ENCODE measurements at regions not wholly inside any gene's neighbourhood (a gene's known extent, or its start where the extent isn't known, plus 50 kb on each side); places are given as distances from the start of the nearest gene placed in this dataset.
"Not testable (repeated sequence)": the region's sequence is repeated elsewhere in the genome, so short reads cannot be mapped to it uniquely, and the experiment has no call there.

DNA sequence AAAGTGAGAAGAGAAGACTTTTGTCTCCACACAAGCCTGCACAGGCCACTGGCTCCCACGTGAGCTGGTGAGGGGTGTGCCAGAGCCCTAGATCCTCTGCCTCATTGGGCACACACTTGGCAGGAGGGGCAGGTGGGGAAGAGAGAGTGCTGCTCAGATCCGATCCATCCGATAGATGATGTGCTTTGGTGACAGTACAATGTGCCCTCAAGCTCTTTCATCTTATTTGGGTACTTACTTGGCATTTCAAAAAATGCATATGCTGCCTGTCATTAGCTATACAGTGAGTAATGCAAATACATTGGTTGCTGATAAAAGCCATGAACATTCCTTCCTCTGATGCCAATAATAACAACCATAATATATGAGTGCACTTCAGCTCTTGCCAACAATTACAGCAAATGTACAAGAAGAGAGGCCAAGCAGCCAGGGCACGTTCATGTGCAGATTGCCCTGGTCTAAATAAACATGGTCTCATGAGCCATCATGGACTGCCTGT is 255.3 kb downstream of the VAPA start:
- Histone ChIP-seq H3K9me3 (ENCODE audit: low read depth) (no peaks in the 10 kb centered on the region), H4K20me1 (ENCODE audit: insufficient read depth, poor library complexity, severe bottlenecking) (no peaks in the 10 kb centered on the region), H3K27ac (no peak overlapping the region), H3K27me3 (no peaks in the 10 kb centered on the region), H3K4me1 (ENCODE audit: insufficient read depth) (peaks cover 16% of the 10 kb centered on the region), H3K4me3 (no peak overlapping the region), H3K79me2 (no peaks in the 10 kb centered on the region), H3K9me2 (replicated peaks; ENCODE audit: insufficient read depth) (no peaks in the 10 kb centered on the region), H2AFZ (no peak overlapping the region), H3K36me3 (replicated peaks; ENCODE audit: insufficient read depth, low read depth) (no peaks in the 10 kb centered on the region), H3K4me2 (no peak overlapping the region)
- no peak for TF ChIP-seq EZH2phosphoT487 (IDR thresholded peaks at IDR 0.05; ENCODE audit: low read depth, severe bottlenecking, unreplicated experiment)
- no peak for TF ChIP-seq EZH2 (IDR thresholded peaks at IDR 0.05; ENCODE audit: borderline replicate concordance)
- TF ChIP-seq, protein P1, sequence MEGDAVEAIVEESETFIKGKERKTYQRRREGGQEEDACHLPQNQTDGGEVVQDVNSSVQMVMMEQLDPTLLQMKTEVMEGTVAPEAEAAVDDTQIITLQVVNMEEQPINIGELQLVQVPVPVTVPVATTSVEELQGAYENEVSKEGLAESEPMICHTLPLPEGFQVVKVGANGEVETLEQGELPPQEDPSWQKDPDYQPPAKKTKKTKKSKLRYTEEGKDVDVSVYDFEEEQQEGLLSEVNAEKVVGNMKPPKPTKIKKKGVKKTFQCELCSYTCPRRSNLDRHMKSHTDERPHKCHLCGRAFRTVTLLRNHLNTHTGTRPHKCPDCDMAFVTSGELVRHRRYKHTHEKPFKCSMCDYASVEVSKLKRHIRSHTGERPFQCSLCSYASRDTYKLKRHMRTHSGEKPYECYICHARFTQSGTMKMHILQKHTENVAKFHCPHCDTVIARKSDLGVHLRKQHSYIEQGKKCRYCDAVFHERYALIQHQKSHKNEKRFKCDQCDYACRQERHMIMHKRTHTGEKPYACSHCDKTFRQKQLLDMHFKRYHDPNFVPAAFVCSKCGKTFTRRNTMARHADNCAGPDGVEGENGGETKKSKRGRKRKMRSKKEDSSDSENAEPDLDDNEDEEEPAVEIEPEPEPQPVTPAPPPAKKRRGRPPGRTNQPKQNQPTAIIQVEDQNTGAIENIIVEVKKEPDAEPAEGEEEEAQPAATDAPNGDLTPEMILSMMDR (IDR thresholded peaks at IDR 0.05; ENCODE audit: poor library complexity) = no peak
- 62% methylated on average over 4 of the region's 4 CpGs for WGBS (ENCODE audit: low lambda C conversion rate, missing lambda C conversion rate)
- no peak for DNase-seq (ENCODE audit: low spot score)

DNA sequence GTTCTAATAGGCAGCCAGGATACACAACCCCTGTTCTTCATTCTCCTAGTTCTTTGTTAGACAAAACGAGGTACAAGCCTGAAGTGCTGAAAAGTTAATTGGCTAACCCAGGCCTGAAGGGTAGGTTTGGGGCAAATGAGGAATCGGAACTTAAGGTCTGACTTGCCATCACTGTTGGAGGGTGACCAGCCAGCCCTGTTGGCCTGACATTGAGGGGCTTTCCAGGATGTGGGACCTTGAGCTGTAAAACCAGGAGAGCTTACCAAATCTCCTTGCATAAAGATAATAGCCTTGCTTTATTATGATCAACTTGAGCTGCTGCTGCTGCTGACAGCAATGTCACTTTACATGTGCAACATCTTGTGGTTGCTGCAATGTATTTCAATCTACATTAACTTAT is 256.0 kb downstream of the VAPA start:
- DNase-seq (ENCODE audit: low spot score) = no peak
- H3K9me3 ChIP-seq (ENCODE audit: low read depth) = no peaks in the 10 kb centered on the region
- TF ChIP-seq, protein P1 (IDR thresholded peaks at IDR 0.05; ENCODE audit: poor library complexity) = no peak
- TF ChIP-seq EZH2phosphoT487 (IDR thresholded peaks at IDR 0.05; ENCODE audit: low read depth, severe bottlenecking, unreplicated experiment) (no peak), EZH2 (IDR thresholded peaks at IDR 0.05; ENCODE audit: borderline replicate concordance) (no peak)
- no peaks in the 10 kb centered on the region for H3K79me2 ChIP-seq
- no peaks in the 10 kb centered on the region for H3K27me3 ChIP-seq
- 77% methylated on average over 2 of the region's 2 CpGs for WGBS (ENCODE audit: low lambda C conversion rate, missing lambda C conversion rate)
- H3K4me1 ChIP-seq (ENCODE audit: insufficient read depth) = peaks cover 16% of the 10 kb centered on the region
- H3K4me3 ChIP-seq = no peak overlapping the region
- H3K4me2 ChIP-seq = no peak overlapping the region
- H2AFZ ChIP-seq = no peak overlapping the region
- no peaks in the 10 kb centered on the region for H3K36me3 ChIP-seq (replicated peaks; ENCODE audit: insufficient read depth, low read depth)
- no peaks in the 10 kb centered on the region for H4K20me1 ChIP-seq (ENCODE audit: insufficient read depth, poor library complexity, severe bottlenecking)
- H3K9me2 ChIP-seq (replicated peaks; ENCODE audit: insufficient read depth) = no peaks in the 10 kb centered on the region
- no peak overlapping the region for H3K27ac ChIP-seq

DNA sequence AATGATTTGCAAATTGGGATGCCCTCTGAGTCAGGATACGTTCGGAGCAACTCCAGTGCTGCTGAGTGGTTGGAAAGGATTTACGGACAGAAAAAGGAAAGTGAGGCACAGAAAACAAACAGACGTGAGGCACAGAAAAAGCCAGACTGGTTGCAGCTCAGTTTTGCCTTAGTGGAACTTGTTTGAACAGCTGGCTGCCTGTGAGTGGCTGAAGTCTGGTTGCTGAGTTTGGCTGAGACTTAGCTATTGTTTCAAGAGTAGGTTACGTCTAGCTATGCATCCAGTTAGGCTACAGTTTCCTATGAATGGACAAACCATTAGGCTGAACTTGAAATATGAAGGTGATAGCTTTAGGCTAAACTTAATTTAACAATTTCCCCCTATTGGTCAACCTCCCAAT is 256.6 kb downstream of the VAPA start:
- 75% methylated on average over 5 of the region's 5 CpGs for WGBS (ENCODE audit: low lambda C conversion rate, missing lambda C conversion rate)
- Histone ChIP-seq H2AFZ (no peak overlapping the region), H3K4me2 (no peak overlapping the region)

DNA sequence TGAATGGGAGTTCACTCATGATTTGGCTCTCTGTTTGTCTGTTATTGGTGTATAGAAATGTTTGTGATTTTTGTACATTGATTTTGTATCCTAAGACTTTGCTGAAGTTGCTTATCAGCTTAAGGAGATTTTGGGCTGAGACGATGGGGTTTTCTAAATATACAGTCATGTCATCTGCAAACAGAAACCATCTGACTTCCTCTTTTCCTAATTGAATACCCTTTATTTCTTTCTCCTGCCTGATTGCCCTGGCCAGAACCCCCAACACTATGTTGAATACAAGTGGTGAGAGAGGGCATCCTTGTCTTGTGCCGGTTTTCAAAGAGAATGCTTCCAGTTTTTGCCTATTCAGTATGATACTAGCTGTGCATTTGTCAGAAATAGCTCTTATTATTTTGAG is 261.5 kb downstream of the VAPA start:
- not testable (repeated sequence) for H3K4me1 ChIP-seq (ENCODE audit: insufficient read depth); H3K9me3 ChIP-seq (ENCODE audit: low read depth); H2AFZ ChIP-seq; H3K4me2 ChIP-seq; H3K79me2 ChIP-seq; H3K27me3 ChIP-seq; DNase-seq (ENCODE audit: low spot score); H4K20me1 ChIP-seq (ENCODE audit: insufficient read depth, poor library complexity, severe bottlenecking); H3K4me3 ChIP-seq; H3K36me3 ChIP-seq (replicated peaks; ENCODE audit: insufficient read depth, low read depth); H3K9me2 ChIP-seq (replicated peaks; ENCODE audit: insufficient read depth); H3K27ac ChIP-seq
- WGBS (ENCODE audit: low lambda C conversion rate, missing lambda C conversion rate) = 89% methylated on average over 2 of the region's 2 CpGs

More for the DNA sequence above, 256.6 kb downstream of the VAPA start:
- H3K9me2 ChIP-seq (replicated peaks; ENCODE audit: insufficient read depth) = no peaks in the 10 kb centered on the region
- no peaks in the 10 kb centered on the region for H3K9me3 ChIP-seq (ENCODE audit: low read depth)
- H3K36me3 ChIP-seq (replicated peaks; ENCODE audit: insufficient read depth, low read depth) = no peaks in the 10 kb centered on the region
- no peaks in the 10 kb centered on the region for H3K79me2 ChIP-seq
- H3K27me3 ChIP-seq = no peaks in the 10 kb centered on the region
- H3K4me1 ChIP-seq (ENCODE audit: insufficient read depth) = peaks cover 16% of the 10 kb centered on the region
- TF ChIP-seq EZH2phosphoT487 (IDR thresholded peaks at IDR 0.05; ENCODE audit: low read depth, severe bottlenecking, unreplicated experiment) (no peak), EZH2 (IDR thresholded peaks at IDR 0.05; ENCODE audit: borderline replicate concordance) (no peak)
- TF ChIP-seq, protein P1 (IDR thresholded peaks at IDR 0.05; ENCODE audit: poor library complexity) = no peak
- no peak overlapping the region for H3K27ac ChIP-seq
- no peak overlapping the region for H3K4me3 ChIP-seq
- H4K20me1 ChIP-seq (ENCODE audit: insufficient read depth, poor library complexity, severe bottlenecking) = no peaks in the 10 kb centered on the region
- DNase-seq (ENCODE audit: low spot score) = no peak

DNA sequence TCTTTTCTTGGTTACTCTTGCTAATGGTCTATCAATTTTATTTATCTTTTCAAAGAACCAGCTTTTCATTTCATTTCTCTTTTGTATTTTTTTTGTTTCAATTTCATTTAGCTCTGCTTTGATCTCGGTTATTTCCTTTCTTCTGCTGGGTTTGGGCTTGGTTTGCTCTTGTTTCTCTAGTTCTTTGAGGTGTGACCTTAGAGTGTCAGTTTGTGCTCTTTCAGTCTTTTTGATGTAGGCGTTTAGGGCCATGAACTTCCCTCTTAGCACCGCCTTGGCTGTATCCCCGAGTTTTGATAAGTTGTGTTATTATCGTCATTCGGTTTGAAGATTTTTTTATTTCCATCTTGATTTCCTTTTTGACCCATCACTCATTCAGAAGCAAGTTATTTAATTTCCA is 265.5 kb downstream of the VAPA start:
- not testable (repeated sequence) for H3K9me2 ChIP-seq (replicated peaks; ENCODE audit: insufficient read depth); H3K4me2 ChIP-seq; H3K79me2 ChIP-seq; H3K36me3 ChIP-seq (replicated peaks; ENCODE audit: insufficient read depth, low read depth); DNase-seq (ENCODE audit: low spot score); H3K27me3 ChIP-seq; H2AFZ ChIP-seq; H3K9me3 ChIP-seq (ENCODE audit: low read depth); H4K20me1 ChIP-seq (ENCODE audit: insufficient read depth, poor library complexity, severe bottlenecking); H3K4me3 ChIP-seq; H3K27ac ChIP-seq; H3K4me1 ChIP-seq (ENCODE audit: insufficient read depth)
- WGBS (ENCODE audit: low lambda C conversion rate, missing lambda C conversion rate) = 96% methylated on average over 6 of the region's 6 CpGs

Data from hepatocyte (in vitro differentiated cells).